VCaP (cell line): ENCODE measurements at regions not wholly inside any gene's neighbourhood (a gene's known extent, or its start where the extent isn't known, plus 50 kb on each side); places are given as distances from the start of the nearest gene placed in this dataset.

ENCODE experiments used
- H3K27ac ChIP-seq: fragments of 450-650 bp; 2 replicates; pipeline ENCODE4 v1.5.1; 2017
- CTCF ChIP-seq: fragments of 450-650 bp; conservative IDR thresholded peaks from 2 replicates; pipeline ENCODE4 v1.5.1; 2017; ENCODE audit warnings: mild to moderate bottlenecking, moderate library complexity

- no peak for TF ChIP-seq CTCF
- H3K27ac ChIP-seq = no peak overlapping the region
Measured at GRCh38 chr16:6853565-6853964, 479.1 kb upstream of the RBFOX1 start.

- H3K27ac ChIP-seq = no peak overlapping the region
- TF ChIP-seq CTCF = no peak
Measured at GRCh38 chr16:6852643-6853225, 479.9 kb upstream of the RBFOX1 start.

GRCh38 chr16:6846452-6846851 is 486.2 kb upstream of the RBFOX1 start:
- no peak overlapping the region for H3K27ac ChIP-seq
- TF ChIP-seq CTCF = no peak

GRCh38 chr16:6841392-6841791 is 491.3 kb upstream of the RBFOX1 start:
- TF ChIP-seq CTCF = no peak
- no peak overlapping the region for H3K27ac ChIP-seq

- no peak for TF ChIP-seq CTCF
- H3K27ac ChIP-seq = no peak overlapping the region
Measured at GRCh38 chr16:6837722-6838121, 494.9 kb upstream of the RBFOX1 start.

GRCh38 chr16:6836766-6837165 is 495.9 kb upstream of the RBFOX1 start:
- no peak for TF ChIP-seq CTCF
- no peak overlapping the region for H3K27ac ChIP-seq

GRCh38 chr16:6835941-6836340 is 496.7 kb upstream of the RBFOX1 start:
- TF ChIP-seq CTCF = no peak
- H3K27ac ChIP-seq = no peak overlapping the region
